ENCODE measurements at regions not wholly inside any gene's neighbourhood (a gene's known extent, or its start where the extent isn't known, plus 50 kb on each side); places are given as distances from the start of the nearest gene placed in this dataset.
"Not testable (repeated sequence)": the region's sequence is repeated elsewhere in the genome, so short reads cannot be mapped to it uniquely, and the experiment has no call there.

GRCh38 chr2:103396152-103396551 is 634.3 kb downstream of the TMEM182 start:
- H3K4me1 ChIP-seq, result no peaks in the 10 kb centered on the region
- H3K36me3 ChIP-seq (replicated peaks), result no peaks in the 10 kb centered on the region
- no peak overlapping the region for H3K4me3 ChIP-seq
- in situ Hi-C loops (cut with MboI; ENCODE audit: low sequenced_read_pairs), result no loop called here
- no peak for DNase-seq (ENCODE audit: low spot score in 2 of 2)
- no peaks in the 10 kb centered on the region for H3K27me3 ChIP-seq (ENCODE audit: low read depth)
- H3K9me3 ChIP-seq, result no peaks in the 10 kb centered on the region

GRCh38 chr2:103401621-103402020 is 639.8 kb downstream of the TMEM182 start:
- in situ Hi-C loops (cut with MboI; ENCODE audit: low sequenced_read_pairs), result no loop called here
- no peaks in the 10 kb centered on the region for H3K4me1 ChIP-seq
- H3K9me3 ChIP-seq, result no peaks in the 10 kb centered on the region
- no peaks in the 10 kb centered on the region for H3K36me3 ChIP-seq (replicated peaks)
- DNase-seq (ENCODE audit: low spot score in 2 of 2), result no peak
- H3K27me3 ChIP-seq (ENCODE audit: low read depth), result no peaks in the 10 kb centered on the region
- H3K4me3 ChIP-seq, result no peak overlapping the region

GRCh38 chr2:103402336-103402735 is 640.5 kb downstream of the TMEM182 start:
- no peak overlapping the region for H3K4me3 ChIP-seq
- in situ Hi-C loops (cut with MboI; ENCODE audit: low sequenced_read_pairs), result no loop called here
- no peaks in the 10 kb centered on the region for H3K27me3 ChIP-seq (ENCODE audit: low read depth)
- H3K4me1 ChIP-seq, result no peaks in the 10 kb centered on the region
- H3K9me3 ChIP-seq, result no peaks in the 10 kb centered on the region
- H3K36me3 ChIP-seq (replicated peaks), result no peaks in the 10 kb centered on the region
- no peak for DNase-seq (ENCODE audit: low spot score in 2 of 2)

GRCh38 chr2:103402944-103403343 is 641.1 kb downstream of the TMEM182 start:
- Histone ChIP-seq H3K4me1 (no peaks in the 10 kb centered on the region), H3K27me3 (ENCODE audit: low read depth) (no peaks in the 10 kb centered on the region), H3K9me3 (no peaks in the 10 kb centered on the region), H3K36me3 (replicated peaks) (no peaks in the 10 kb centered on the region), H3K4me3 (no peak overlapping the region)
- in situ Hi-C loops (cut with MboI; ENCODE audit: low sequenced_read_pairs), result no loop called here
- no peak for DNase-seq (ENCODE audit: low spot score in 2 of 2)

GRCh38 chr2:103403388-103403787 is 641.6 kb downstream of the TMEM182 start:
- H3K36me3 ChIP-seq (replicated peaks); H3K4me1 ChIP-seq; DNase-seq (ENCODE audit: low spot score in 2 of 2); H3K27me3 ChIP-seq (ENCODE audit: low read depth); H3K4me3 ChIP-seq; in situ Hi-C loops (cut with MboI; ENCODE audit: low sequenced_read_pairs); H3K9me3 ChIP-seq: not testable (repeated sequence)

- DNase-seq (ENCODE audit: low spot score in 2 of 2), result no peak
- Histone ChIP-seq H3K36me3 (replicated peaks) (no peaks in the 10 kb centered on the region), H3K9me3 (no peaks in the 10 kb centered on the region), H3K4me3 (no peak overlapping the region), H3K4me1 (no peaks in the 10 kb centered on the region), H3K27me3 (ENCODE audit: low read depth) (no peaks in the 10 kb centered on the region)
- in situ Hi-C loops (cut with MboI; ENCODE audit: low sequenced_read_pairs), result no loop called here
Measured at GRCh38 chr2:103410221-103410620, 648.4 kb downstream of the TMEM182 start.

GRCh38 chr2:103419506-103419905 is 657.7 kb downstream of the TMEM182 start:
- Histone ChIP-seq H3K27me3 (ENCODE audit: low read depth) (no peaks in the 10 kb centered on the region), H3K4me3 (no peak overlapping the region), H3K36me3 (replicated peaks) (no peaks in the 10 kb centered on the region), H3K9me3 (no peaks in the 10 kb centered on the region; the same call in 1 of the 2 replicates), H3K4me1 (no peaks in the 10 kb centered on the region)
- in situ Hi-C loops (cut with MboI; ENCODE audit: low sequenced_read_pairs), result no loop called here
- no peak for DNase-seq (ENCODE audit: low spot score in 2 of 2)

GRCh38 chr2:103423100-103423499 is 661.3 kb downstream of the TMEM182 start:
- in situ Hi-C loops (cut with MboI; ENCODE audit: low sequenced_read_pairs), result no loop called here
- Histone ChIP-seq H3K27me3 (ENCODE audit: low read depth) (no peaks in the 10 kb centered on the region), H3K9me3 (no peaks in the 10 kb centered on the region)

GRCh38 chr2:103427567-103427966 is 665.7 kb downstream of the TMEM182 start:
- Histone ChIP-seq H3K36me3 (replicated peaks) (no peaks in the 10 kb centered on the region), H3K27me3 (ENCODE audit: low read depth) (no peaks in the 10 kb centered on the region), H3K4me3 (no peak overlapping the region), H3K4me1 (no peaks in the 10 kb centered on the region), H3K9me3 (no peaks in the 10 kb centered on the region)
- DNase-seq (ENCODE audit: low spot score in 2 of 2), result no peak
- in situ Hi-C loops (cut with MboI; ENCODE audit: low sequenced_read_pairs), result no loop called here

More at GRCh38 chr2:103423100-103423499, 661.3 kb downstream of the TMEM182 start:
- H3K36me3 ChIP-seq (replicated peaks), result no peaks in the 10 kb centered on the region
- H3K4me1 ChIP-seq, result no peaks in the 10 kb centered on the region
- DNase-seq (ENCODE audit: low spot score in 2 of 2), result no peak
- no peak overlapping the region for H3K4me3 ChIP-seq

GRCh38 chr2:103430191-103430590 is 668.4 kb downstream of the TMEM182 start:
- H3K27me3 ChIP-seq (ENCODE audit: low read depth), result no peaks in the 10 kb centered on the region
- no peaks in the 10 kb centered on the region for H3K9me3 ChIP-seq
- DNase-seq (ENCODE audit: low spot score in 2 of 2), result no peak
- in situ Hi-C loops (cut with MboI; ENCODE audit: low sequenced_read_pairs), result no loop called here
- no peak overlapping the region for H3K4me3 ChIP-seq
- H3K4me1 ChIP-seq, result no peaks in the 10 kb centered on the region
- H3K36me3 ChIP-seq (replicated peaks), result no peaks in the 10 kb centered on the region

GRCh38 chr2:103435010-103435409 is 673.2 kb downstream of the TMEM182 start:
- DNase-seq (ENCODE audit: low spot score in 2 of 2), result no peak

GRCh38 chr2:103437161-103437560 is 675.3 kb downstream of the TMEM182 start:
- no peaks in the 10 kb centered on the region for H3K36me3 ChIP-seq (replicated peaks)
- H3K9me3 ChIP-seq, result no peaks in the 10 kb centered on the region
- no peaks in the 10 kb centered on the region for H3K27me3 ChIP-seq (ENCODE audit: low read depth)
- DNase-seq (ENCODE audit: low spot score in 2 of 2), result no peak
- H3K4me1 ChIP-seq, result no peaks in the 10 kb centered on the region
- H3K4me3 ChIP-seq, result no peak overlapping the region
- in situ Hi-C loops (cut with MboI; ENCODE audit: low sequenced_read_pairs), result no loop called here

More at GRCh38 chr2:103435010-103435409, 673.2 kb downstream of the TMEM182 start:
- H3K36me3 ChIP-seq (replicated peaks), result no peaks in the 10 kb centered on the region
- H3K9me3 ChIP-seq, result no peaks in the 10 kb centered on the region
- H3K4me1 ChIP-seq, result no peaks in the 10 kb centered on the region
- in situ Hi-C loops (cut with MboI; ENCODE audit: low sequenced_read_pairs), result no loop called here
- H3K4me3 ChIP-seq, result no peak overlapping the region
- no peaks in the 10 kb centered on the region for H3K27me3 ChIP-seq (ENCODE audit: low read depth)

- no peak for DNase-seq (ENCODE audit: low spot score in 2 of 2)
- Histone ChIP-seq H3K27me3 (ENCODE audit: low read depth) (no peaks in the 10 kb centered on the region), H3K9me3 (no peaks in the 10 kb centered on the region), H3K4me3 (no peak overlapping the region), H3K4me1 (no peaks in the 10 kb centered on the region), H3K36me3 (replicated peaks) (no peaks in the 10 kb centered on the region)
- in situ Hi-C loops (cut with MboI; ENCODE audit: low sequenced_read_pairs), result no loop called here
Measured at GRCh38 chr2:103445347-103445746, 683.5 kb downstream of the TMEM182 start.

- in situ Hi-C loops (cut with MboI; ENCODE audit: low sequenced_read_pairs), result no loop called here
Measured at GRCh38 chr2:103448495-103448894, 686.7 kb downstream of the TMEM182 start.

GRCh38 chr2:103451283-103451682 is 689.5 kb downstream of the TMEM182 start:
- in situ Hi-C loops (cut with MboI; ENCODE audit: low sequenced_read_pairs), result no loop called here
- no peak for DNase-seq (ENCODE audit: low spot score in 2 of 2)

More at GRCh38 chr2:103448495-103448894, 686.7 kb downstream of the TMEM182 start:
- H3K36me3 ChIP-seq (replicated peaks), result no peaks in the 10 kb centered on the region
- no peak for DNase-seq (ENCODE audit: low spot score in 2 of 2)
- H3K4me3 ChIP-seq, result no peak overlapping the region
- H3K4me1 ChIP-seq, result no peaks in the 10 kb centered on the region
- no peaks in the 10 kb centered on the region for H3K9me3 ChIP-seq
- H3K27me3 ChIP-seq (ENCODE audit: low read depth), result no peaks in the 10 kb centered on the region

More at GRCh38 chr2:103451283-103451682, 689.5 kb downstream of the TMEM182 start:
- no peak overlapping the region for H3K4me3 ChIP-seq
- no peaks in the 10 kb centered on the region for H3K36me3 ChIP-seq (replicated peaks)
- H3K4me1 ChIP-seq, result no peaks in the 10 kb centered on the region
- H3K27me3 ChIP-seq (ENCODE audit: low read depth), result no peaks in the 10 kb centered on the region
- no peaks in the 10 kb centered on the region for H3K9me3 ChIP-seq
